ENCODE measurements at regions not wholly inside any gene's neighbourhood (a gene's known extent, or its start where the extent isn't known, plus 50 kb on each side); places are given as distances from the start of the nearest gene placed in this dataset.

GRCh38 chr6:33918175-33918695 is 114.4 kb upstream of the MLN start:
- no peaks in the 10 kb centered on the region for H3K36me3 ChIP-seq (ENCODE audit: control insufficient read depth in 2 of 2, insufficient read depth in 2 of 2, low read length in 1 of 2)
- in situ Hi-C loops (cut with MboI) (no loop called here), intact Hi-C loops (cut with micrococcal nuclease; ENCODE audit: unreplicated experiment) (no loop called here)
- H4K20me1 ChIP-seq (ENCODE audit: control insufficient read depth, insufficient read depth) = no peaks in the 10 kb centered on the region
- H3K27me3 ChIP-seq (replicated peaks in 1 of 2; ENCODE audit: control insufficient read depth in 2 of 2, insufficient read depth in 2 of 2, low read length in 1 of 2) = no peaks in the 10 kb centered on the region
- BruUV-seq (replicated peaks) = no TSS peak
- H3K4me1 ChIP-seq (ENCODE audit: control insufficient read depth, insufficient read depth, low read length) = peaks cover 13% of the 10 kb centered on the region
- H3K79me2 ChIP-seq (ENCODE audit: control insufficient read depth, insufficient read depth, low read length) = no peaks in the 10 kb centered on the region
- ChIA-PET SMC1A (ENCODE audit: uncharacterized antibody, unreplicated experiment) (no interaction called here), POLR2A (no interaction called here), CTCF (no interaction called here), RAD21 (ENCODE audit: unreplicated experiment) (no interaction called here)
- WGBS (ENCODE audit: insufficient coverage, insufficient replicate concordance, low lambda C conversion rate, missing lambda C conversion rate) = 18% methylated on average over 8 of the region's 8 CpGs
- no peak for DNase-seq (ENCODE audit: low read depth, low spot score)
- H3K4me3 ChIP-seq = no peak overlapping the region
- FAIRE-seq = no peak
- no peaks in the 10 kb centered on the region for H3K9me3 ChIP-seq (replicated peaks; ENCODE audit: control insufficient read depth, insufficient read depth, low read length)
- no peak overlapping the region for H2AFZ ChIP-seq (ENCODE audit: control insufficient read depth, low read depth, low read length)
- ATAC-seq = no peak
- H3K4me2 ChIP-seq (ENCODE audit: control insufficient read depth, insufficient read depth) = no peak overlapping the region
- TF ChIP-seq, protein P1, sequence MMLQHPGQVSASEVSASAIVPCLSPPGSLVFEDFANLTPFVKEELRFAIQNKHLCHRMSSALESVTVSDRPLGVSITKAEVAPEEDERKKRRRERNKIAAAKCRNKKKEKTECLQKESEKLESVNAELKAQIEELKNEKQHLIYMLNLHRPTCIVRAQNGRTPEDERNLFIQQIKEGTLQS (IDR thresholded peaks at IDR 0.05; ENCODE audit: borderline replicate concordance, extremely low read depth, low read depth, low read length) = no peak
- no peak for TF ChIP-seq CREM (IDR thresholded peaks at IDR 0.05; ENCODE audit: low read depth)
- TF ChIP-seq CREB1 (IDR thresholded peaks at IDR 0.05; ENCODE audit: low read depth) = no peak
- no peak for TF ChIP-seq ZNF274 (IDR thresholded peaks at IDR 0.05; ENCODE audit: insufficient read depth, insufficient read length)
- no peak for TF ChIP-seq RAD51 (IDR thresholded peaks at IDR 0.05)
- no peak for TF ChIP-seq FOXK2 (IDR thresholded peaks at IDR 0.05)
- no peak for TF ChIP-seq EED (IDR thresholded peaks at IDR 0.05; ENCODE audit: low read depth)
- TF ChIP-seq POLR2AphosphoS5 (IDR thresholded peaks at IDR 0.05; ENCODE audit: low read length) = no peak
- no peak for TF ChIP-seq RAD21 (IDR thresholded peaks at IDR 0.05; ENCODE audit: insufficient read depth, low read depth, low read length)
- no peak for TF ChIP-seq SREBF2 (IDR thresholded peaks at IDR 0.05; ENCODE audit: low read length)
- TF ChIP-seq, protein P2, sequence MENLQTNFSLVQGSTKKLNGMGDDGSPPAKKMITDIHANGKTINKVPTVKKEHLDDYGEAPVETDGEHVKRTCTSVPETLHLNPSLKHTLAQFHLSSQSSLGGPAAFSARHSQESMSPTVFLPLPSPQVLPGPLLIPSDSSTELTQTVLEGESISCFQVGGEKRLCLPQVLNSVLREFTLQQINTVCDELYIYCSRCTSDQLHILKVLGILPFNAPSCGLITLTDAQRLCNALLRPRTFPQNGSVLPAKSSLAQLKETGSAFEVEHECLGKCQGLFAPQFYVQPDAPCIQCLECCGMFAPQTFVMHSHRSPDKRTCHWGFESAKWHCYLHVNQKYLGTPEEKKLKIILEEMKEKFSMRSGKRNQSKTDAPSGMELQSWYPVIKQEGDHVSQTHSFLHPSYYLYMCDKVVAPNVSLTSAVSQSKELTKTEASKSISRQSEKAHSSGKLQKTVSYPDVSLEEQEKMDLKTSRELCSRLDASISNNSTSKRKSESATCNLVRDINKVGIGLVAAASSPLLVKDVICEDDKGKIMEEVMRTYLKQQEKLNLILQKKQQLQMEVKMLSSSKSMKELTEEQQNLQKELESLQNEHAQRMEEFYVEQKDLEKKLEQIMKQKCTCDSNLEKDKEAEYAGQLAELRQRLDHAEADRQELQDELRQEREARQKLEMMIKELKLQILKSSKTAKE (IDR thresholded peaks at IDR 0.05; ENCODE audit: low read depth, poor library complexity, severe bottlenecking) = no peak
- no peak for TF ChIP-seq CHD2 (IDR thresholded peaks at IDR 0.05; ENCODE audit: borderline replicate concordance, low read depth, low read length)
- no peak overlapping the region for H3K27ac ChIP-seq (ENCODE audit: control insufficient read depth, insufficient read depth)
- H3K9ac ChIP-seq (ENCODE audit: control insufficient read depth, insufficient read depth, low read length) = no peak overlapping the region
